HEK293T (cell line): ENCODE measurements at regions not wholly inside any gene's neighbourhood (a gene's known extent, or its start where the extent isn't known, plus 50 kb on each side); places are given as distances from the start of the nearest gene placed in this dataset.

ENCODE experiments used
- CTCF ChIA-PET: fragments of 350-600 bp; formaldehyde crosslinking; extraction: SDS; loops from one replicate; lab custom pipeline; 2021; ENCODE audit warnings: antibody characterized with exemption, inconsistent platforms; lab: Yijun Ruan, JAX
- POLR2A ChIA-PET: fragments of 350-600 bp; formaldehyde crosslinking; extraction: SDS; loops from one replicate; lab custom pipeline; 2020; ENCODE audit warnings: antibody characterized with exemption, inconsistent platforms; lab: Yijun Ruan, JAX
- DNase-seq: peaks from one replicate; pipeline ENCODE4 v3.0.0; 2012; ENCODE audit warnings: mixed read lengths; ENCODE audit errors: extremely low spot score
- ARNT ChIP-seq: fragments of 450-650 bp; IDR thresholded peaks from 2 replicates; pipeline ENCODE4 v1.6.1; 2017; ENCODE audit warnings: mild to moderate bottlenecking
- BHLHE40 ChIP-seq: fragments of 450-650 bp; IDR thresholded peaks from 2 replicates; pipeline ENCODE4 v1.6.1; 2016; ENCODE audit warnings: mild to moderate bottlenecking, moderate library complexity, borderline replicate concordance
- CTBP1 ChIP-seq: fragments of 450-650 bp; IDR thresholded peaks from 2 replicates; pipeline ENCODE4 v1.6.1; 2016; ENCODE audit warnings: borderline replicate concordance
- ELF4 ChIP-seq: fragments of 450-650 bp; IDR thresholded peaks from 2 replicates; pipeline ENCODE4 v1.6.1; 2017; ENCODE audit warnings: antibody characterized with exemption
- FOXA1 ChIP-seq: fragments of 450-650 bp; IDR thresholded peaks from 2 replicates; pipeline ENCODE4 v1.6.1; 2016; ENCODE audit warnings: mild to moderate bottlenecking
- FOXK2 ChIP-seq: fragments of 450-650 bp; IDR thresholded peaks from 2 replicates; pipeline ENCODE4 v1.6.1; 2016; ENCODE audit warnings: mild to moderate bottlenecking
- FOXM1 ChIP-seq: fragments of 450-650 bp; IDR thresholded peaks from 2 replicates; pipeline ENCODE4 v1.6.1; 2017; ENCODE audit warnings: mild to moderate bottlenecking, borderline replicate concordance
- HDGF ChIP-seq: fragments of 450-650 bp; IDR thresholded peaks from 2 replicates; pipeline ENCODE4 v1.6.1; 2017; ENCODE audit warnings: antibody characterized with exemption, borderline replicate concordance
- L3MBTL2 ChIP-seq: fragments of 450-650 bp; conservative IDR thresholded peaks from 2 replicates; pipeline ENCODE4 v1.6.1; 2016; ENCODE audit warnings: mild to moderate bottlenecking
- LEF1 ChIP-seq: fragments of 450-650 bp; IDR thresholded peaks from 2 replicates; pipeline ENCODE4 v1.6.1; 2017; ENCODE audit warnings: mild to moderate bottlenecking, borderline replicate concordance
- NFRKB ChIP-seq: fragments of 450-650 bp; IDR thresholded peaks from 2 replicates; pipeline ENCODE4 v1.6.1; 2016; ENCODE audit warnings: mild to moderate bottlenecking, moderate library complexity
- SP1 ChIP-seq: fragments of 450-650 bp; IDR thresholded peaks from 2 replicates; pipeline ENCODE4 v1.6.1; 2017
- SUZ12 ChIP-seq: fragments of 450-650 bp; IDR thresholded peaks from 2 replicates; pipeline ENCODE4 v1.6.1; 2016; ENCODE audit warnings: mild to moderate bottlenecking
- TARDBP ChIP-seq: fragments of 450-650 bp; IDR thresholded peaks from 2 replicates; pipeline ENCODE4 v1.6.1; 2016
- ZNF384 ChIP-seq: fragments of 450-650 bp; IDR thresholded peaks from 2 replicates; pipeline ENCODE4 v1.6.1; 2016
- TF ChIP-seq, protein P1 (sequence below): fragments of 450-650 bp; IDR thresholded peaks from 2 replicates; pipeline ENCODE4 v1.6.1; 2016

DNA sequence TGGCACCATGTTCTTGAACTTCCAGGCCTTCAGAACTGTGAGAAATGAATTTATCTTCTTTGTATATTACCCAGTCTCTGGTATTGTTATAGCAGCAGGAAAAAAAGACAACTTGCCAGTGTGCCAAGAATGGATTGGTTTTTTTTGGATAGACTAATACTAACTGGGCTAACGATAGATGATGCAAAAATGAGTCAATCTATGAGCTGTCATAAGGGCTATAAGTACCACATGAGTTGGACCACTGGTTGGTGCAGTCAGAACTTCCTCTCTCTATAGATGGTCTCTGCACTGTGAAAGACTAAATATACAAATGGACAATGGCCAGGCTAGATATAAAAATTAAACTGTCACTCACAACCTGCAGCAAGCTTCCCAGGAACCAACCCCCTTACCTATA is 87.6 kb upstream of the COL21A1 start:
- CTCF ChIA-PET: interaction anchor here (0.6 kb wide), 1 partner anchor 971 kb away, joined by 4 read pairs; no protein-coding TSS in a partner anchor
- POLR2A ChIA-PET: no interaction called here
- DNase-seq: no peak

DNA sequence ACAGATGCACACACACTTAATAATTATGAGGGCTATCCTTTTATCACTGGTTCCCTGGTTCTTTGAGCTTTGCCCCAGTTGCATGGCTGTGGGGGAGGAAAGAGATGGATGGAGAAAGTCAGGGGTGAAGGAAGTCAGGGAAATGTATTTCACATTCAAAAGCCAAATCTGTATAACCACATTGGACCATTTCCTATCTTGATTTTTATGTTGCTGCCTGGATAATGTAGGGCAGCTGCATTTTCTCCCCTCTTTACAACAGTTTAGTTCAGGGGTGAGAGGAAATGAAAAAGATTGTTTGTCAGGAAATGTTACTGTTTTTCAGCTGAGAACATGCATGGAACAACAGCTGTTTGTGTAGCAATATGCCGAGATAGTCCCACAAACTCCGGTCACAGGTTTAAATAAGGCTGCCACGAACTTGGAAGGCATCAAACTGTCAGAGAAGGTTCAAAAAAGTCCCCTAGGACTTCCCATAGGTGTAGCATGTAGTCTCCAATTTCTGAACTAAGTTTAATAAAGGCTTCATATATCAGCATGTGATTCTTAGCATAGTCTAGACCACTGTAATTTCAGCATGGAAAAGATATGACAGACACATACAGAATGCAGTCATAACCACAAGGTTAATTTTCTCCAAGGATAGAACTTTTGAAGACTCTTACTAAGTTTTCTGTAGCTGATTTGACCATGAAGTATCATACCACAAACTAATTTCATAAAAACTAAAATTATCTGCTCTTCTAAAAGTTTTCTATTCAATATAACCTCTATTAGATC is 82.1 kb upstream of the COL21A1 start:
- CTCF ChIA-PET: no interaction called here
- no peak for TF ChIP-seq CTBP1
- TF ChIP-seq ZNF384: no peak

More for the DNA sequence above, 87.6 kb upstream of the COL21A1 start:
- TF ChIP-seq ARNT (no peak), LEF1 (no peak), L3MBTL2 (no peak), ZNF384 (no peak), BHLHE40 (no peak), SUZ12 (no peak), FOXA1 (no peak), ELF4 (no peak), FOXK2 (no peak), CTBP1 (no peak), NFRKB (no peak), HDGF (no peak), SP1 (no peak), FOXM1 (no peak), TARDBP (no peak)
- TF ChIP-seq, protein P1, sequence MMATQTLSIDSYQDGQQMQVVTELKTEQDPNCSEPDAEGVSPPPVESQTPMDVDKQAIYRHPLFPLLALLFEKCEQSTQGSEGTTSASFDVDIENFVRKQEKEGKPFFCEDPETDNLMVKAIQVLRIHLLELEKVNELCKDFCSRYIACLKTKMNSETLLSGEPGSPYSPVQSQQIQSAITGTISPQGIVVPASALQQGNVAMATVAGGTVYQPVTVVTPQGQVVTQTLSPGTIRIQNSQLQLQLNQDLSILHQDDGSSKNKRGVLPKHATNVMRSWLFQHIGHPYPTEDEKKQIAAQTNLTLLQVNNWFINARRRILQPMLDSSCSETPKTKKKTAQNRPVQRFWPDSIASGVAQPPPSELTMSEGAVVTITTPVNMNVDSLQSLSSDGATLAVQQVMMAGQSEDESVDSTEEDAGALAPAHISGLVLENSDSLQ: no peak

DNA sequence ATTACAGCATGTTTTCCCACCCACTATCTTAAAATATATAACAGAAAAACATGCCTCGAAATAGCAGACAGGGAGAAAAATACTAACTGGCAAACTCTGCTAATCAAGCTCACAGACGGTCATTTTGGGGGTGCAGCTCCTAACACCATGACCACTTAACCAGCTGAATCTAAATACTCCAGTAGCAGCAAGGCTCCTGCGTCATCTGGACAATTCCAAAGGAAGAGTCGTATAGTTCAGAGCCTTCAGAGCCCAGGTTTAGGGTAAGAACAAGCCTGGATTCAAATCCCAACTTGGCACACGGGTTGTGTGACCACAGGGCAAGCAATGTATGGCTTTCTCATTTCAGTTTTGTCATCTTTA is 81.3 kb upstream of the COL21A1 start:
- TF ChIP-seq, protein P1: no peak
- TF ChIP-seq SUZ12 (no peak), FOXA1 (no peak), HDGF (no peak), BHLHE40 (no peak), CTBP1 (no peak)
- DNase-seq: no peak
- POLR2A ChIA-PET: no interaction called here
- CTCF ChIA-PET: no interaction called here

More for the DNA sequence above, 82.1 kb upstream of the COL21A1 start:
- no peak for DNase-seq
- POLR2A ChIA-PET: no interaction called here

DNA sequence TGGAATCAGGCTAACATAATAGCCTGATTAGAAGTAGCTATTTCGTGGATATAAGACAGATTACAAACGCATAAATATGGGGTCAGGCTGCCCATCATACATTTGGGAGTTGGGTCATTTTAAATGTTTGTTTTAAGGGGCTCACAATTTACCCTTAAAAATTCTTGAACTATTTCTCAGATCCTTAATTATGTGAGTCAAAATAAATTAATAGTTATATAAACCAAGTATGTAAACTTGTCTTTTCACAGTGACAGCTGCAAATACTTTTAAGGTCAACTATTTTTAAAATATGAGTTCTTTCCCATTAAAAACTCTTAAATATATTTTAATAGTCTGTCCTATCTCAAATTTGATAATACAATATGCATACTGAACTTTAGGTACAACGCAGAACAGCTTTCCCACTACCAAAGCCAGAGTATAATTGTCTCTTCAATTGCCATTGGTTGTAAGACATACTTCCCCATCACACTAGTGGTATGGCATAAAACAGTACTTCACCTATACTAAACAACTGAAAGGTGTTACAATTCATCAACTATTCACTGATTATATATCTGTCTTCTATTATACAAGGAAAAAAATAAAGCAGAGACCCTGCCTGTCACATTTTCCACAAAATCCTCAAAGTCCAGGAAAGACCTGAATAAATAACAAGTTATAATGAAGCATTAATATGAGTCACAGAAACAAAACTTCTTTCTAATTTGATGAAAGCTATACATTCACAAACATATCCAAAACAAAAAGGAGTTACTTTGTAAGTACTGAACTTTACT is 80.8 kb upstream of the COL21A1 start:
- no peak for TF ChIP-seq ZNF384
- no peak for TF ChIP-seq ARNT
- TF ChIP-seq LEF1: no peak
- TF ChIP-seq TARDBP: no peak
- no peak for TF ChIP-seq NFRKB
- TF ChIP-seq SP1: no peak
- no peak for TF ChIP-seq SUZ12
- TF ChIP-seq HDGF: no peak
- TF ChIP-seq, protein P1: no peak
- no peak for TF ChIP-seq FOXK2
- no peak for TF ChIP-seq CTBP1
- TF ChIP-seq BHLHE40: no peak
- no peak for TF ChIP-seq FOXM1
- TF ChIP-seq L3MBTL2: no peak
- TF ChIP-seq FOXA1: no peak
- TF ChIP-seq ELF4: no peak
- ChIA-PET CTCF (no interaction called here), POLR2A (no interaction called here)
- no peak for DNase-seq

DNA sequence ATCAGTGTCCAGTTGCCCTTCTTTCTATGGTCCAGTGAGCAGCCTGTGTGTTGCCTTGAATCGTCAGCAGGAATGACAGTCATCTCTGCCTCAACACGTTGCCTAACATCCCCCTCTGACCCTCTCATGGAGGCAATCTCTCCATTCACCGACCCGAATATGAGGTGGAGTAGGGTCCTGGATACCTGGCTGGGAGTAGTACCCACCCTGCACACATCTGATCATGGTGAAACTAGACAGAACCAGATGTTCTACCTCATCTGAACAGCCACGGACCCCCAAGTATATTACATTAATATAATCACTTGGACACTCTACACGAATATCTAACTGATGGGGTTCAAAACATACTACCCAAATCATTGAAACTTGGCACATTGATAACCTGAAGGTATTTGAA is 77.0 kb upstream of the COL21A1 start:
- TF ChIP-seq BHLHE40: no peak
- no peak for TF ChIP-seq SP1
- TF ChIP-seq L3MBTL2: no peak
- no peak for TF ChIP-seq HDGF
- TF ChIP-seq FOXK2: no peak
- no peak for TF ChIP-seq NFRKB
- no peak for TF ChIP-seq ARNT
- no peak for TF ChIP-seq CTBP1
- no peak for DNase-seq
- CTCF ChIA-PET: no interaction called here
- POLR2A ChIA-PET: no interaction called here

DNA sequence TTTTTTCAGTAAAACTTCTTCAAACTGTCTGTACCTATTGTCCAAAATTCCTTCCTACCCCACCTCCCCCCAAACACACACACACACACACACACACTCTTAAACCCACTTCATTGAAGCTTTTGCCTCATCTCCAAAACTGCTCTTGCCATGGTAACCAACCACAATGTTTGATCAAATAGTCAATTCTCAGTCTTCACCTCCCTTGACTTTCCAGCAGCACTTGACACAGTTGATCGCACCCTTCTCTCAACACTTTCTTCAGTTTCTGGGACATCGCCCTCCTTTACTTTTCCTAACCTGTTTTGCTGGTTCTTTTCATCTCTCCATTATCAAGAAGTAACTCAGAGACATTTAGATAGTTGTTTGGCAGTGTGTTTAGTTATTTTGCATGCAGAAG is 71.5 kb upstream of the COL21A1 start:
- ChIA-PET CTCF (no interaction called here), POLR2A (no interaction called here)
- TF ChIP-seq, protein P1: no peak
- TF ChIP-seq NFRKB (no peak), FOXK2 (no peak), ARNT (no peak), FOXA1 (no peak)
- no peak for DNase-seq
